Right lobe of liver (tissue), 4 donors: ENCODE measurements at regions not wholly inside any gene's neighbourhood (a gene's known extent, or its start where the extent isn't known, plus 50 kb on each side); places are given as distances from the start of the nearest gene placed in this dataset.

ENCODE experiments used
- CTCF ChIP-seq, 4 donors: fragments of 200-600 bp in 3 of 4; fragments of 450-650 bp in 1 of 4; IDR thresholded peaks; one replicate each; pipeline versions ENCODE4 v1.5.1 to v1.8.0; 2016 to 2022; ENCODE audit warnings: antibody characterized with exemption in 4 of 4, mild to moderate bottlenecking in 2 of 4
- POLR2A ChIP-seq: fragments of 450-650 bp; IDR thresholded peaks from one replicate; pipeline ENCODE4 v1.6.1; 2017; ENCODE audit warnings: antibody characterized with exemption, mild to moderate bottlenecking
- donor health status: DM: no; HTN: no; CAD: no.
- donor health status: DM: no; HTN: no; CAD: no.
- donor health status: DM: no; HTN: yes; CAD: no.

DNA sequence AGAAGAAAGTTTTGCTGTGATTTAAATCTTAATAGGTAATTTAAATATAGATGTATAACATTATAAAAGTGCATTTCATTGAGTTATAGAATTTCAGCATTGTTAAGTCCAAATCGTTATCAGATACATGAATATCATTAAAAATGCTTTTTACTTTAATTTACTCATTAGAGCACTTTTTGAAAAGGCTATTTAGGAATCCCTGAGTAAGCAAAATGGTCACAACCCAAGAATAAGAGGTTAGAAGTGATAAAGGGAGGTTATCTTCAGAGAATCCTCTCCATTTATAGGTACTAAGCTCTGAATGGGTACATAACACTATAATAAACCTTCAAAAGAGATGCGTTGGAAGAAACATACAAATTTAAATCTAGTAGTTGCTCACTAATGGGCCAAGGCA is 130.7 kb downstream of the SLC30A10 start:
- TF ChIP-seq CTCF (IDR thresholded peaks at IDR 0.05) (no peak), POLR2A (no peak)
